ENCODE measurements at regions not wholly inside any gene's neighbourhood (a gene's known extent, or its start where the extent isn't known, plus 50 kb on each side); places are given as distances from the start of the nearest gene placed in this dataset.
"Not testable (repeated sequence)": the region's sequence is repeated elsewhere in the genome, so short reads cannot be mapped to it uniquely, and the experiment has no call there.

GRCh38 chr6:133779916-133780695, 108.8 kb upstream of the TCF21 start:
- Histone ChIP-seq H3K36me3 (ENCODE audit: control insufficient read depth, insufficient read depth, low read length) (no peaks in the 10 kb centered on the region), H3K27me3 (ENCODE audit: control insufficient read depth, insufficient read depth, low read length, poor library complexity, severe bottlenecking) (no peaks in the 10 kb centered on the region), H3K9me3 (ENCODE audit: control insufficient read depth, low read length) (no peaks in the 10 kb centered on the region), H3K27ac (ENCODE audit: insufficient read depth, low read depth, low read length, poor library complexity, severe bottlenecking) (no peak overlapping the region), H3K4me3 (ENCODE audit: insufficient read depth, low read depth, low read length) (no peak overlapping the region), H3K4me1 (ENCODE audit: control insufficient read depth, insufficient read depth, low read length) (no peaks in the 10 kb centered on the region)
- WGBS, 2 experiments, result 91 to 94% methylated on average over 2 of the region's 2 CpGs

- Histone ChIP-seq H3K36me3 (ENCODE audit: control insufficient read depth, insufficient read depth, low read length) (no peaks in the 10 kb centered on the region), H3K27ac (ENCODE audit: insufficient read depth, low read depth, low read length, poor library complexity, severe bottlenecking) (no peak overlapping the region), H3K4me3 (ENCODE audit: insufficient read depth, low read depth, low read length) (no peak overlapping the region), H3K27me3 (ENCODE audit: control insufficient read depth, insufficient read depth, low read length, poor library complexity, severe bottlenecking) (no peaks in the 10 kb centered on the region), H3K9me3 (ENCODE audit: control insufficient read depth, low read length) (no peaks in the 10 kb centered on the region), H3K4me1 (ENCODE audit: control insufficient read depth, insufficient read depth, low read length) (no peaks in the 10 kb centered on the region)
- 93% methylated on average over 2 of the region's 2 CpGs; no CpG with 5 or more reads in 1 of the 2 experiments for WGBS, 2 experiments
Measured at GRCh38 chr6:133786016-133786415, 102.9 kb upstream of the TCF21 start.

GRCh38 chr6:133787122-133787521, 101.8 kb upstream of the TCF21 start:
- Histone ChIP-seq H3K9me3 (ENCODE audit: control insufficient read depth, low read length) (no peaks in the 10 kb centered on the region), H3K4me1 (ENCODE audit: control insufficient read depth, insufficient read depth, low read length) (no peaks in the 10 kb centered on the region), H3K27me3 (ENCODE audit: control insufficient read depth, insufficient read depth, low read length, poor library complexity, severe bottlenecking) (no peaks in the 10 kb centered on the region), H3K36me3 (ENCODE audit: control insufficient read depth, insufficient read depth, low read length) (no peaks in the 10 kb centered on the region), H3K27ac (ENCODE audit: insufficient read depth, low read depth, low read length, poor library complexity, severe bottlenecking) (no peak overlapping the region), H3K4me3 (ENCODE audit: insufficient read depth, low read depth, low read length) (no peak overlapping the region)
- 83 to 90% methylated on average over 3 of the region's 3 CpGs for WGBS, 2 experiments

GRCh38 chr6:133787859-133788505, 100.9 kb upstream of the TCF21 start:
- H3K4me1 ChIP-seq (ENCODE audit: control insufficient read depth, insufficient read depth, low read length), result no peaks in the 10 kb centered on the region
- no peaks in the 10 kb centered on the region for H3K27me3 ChIP-seq (ENCODE audit: control insufficient read depth, insufficient read depth, low read length, poor library complexity, severe bottlenecking)
- H3K9me3 ChIP-seq (ENCODE audit: control insufficient read depth, low read length), result no peaks in the 10 kb centered on the region
- no peak overlapping the region for H3K4me3 ChIP-seq (ENCODE audit: insufficient read depth, low read depth, low read length)
- WGBS, 2 experiments, result 88 to 93% methylated on average over 4 of the region's 4 CpGs
- no peak overlapping the region for H3K27ac ChIP-seq (ENCODE audit: insufficient read depth, low read depth, low read length, poor library complexity, severe bottlenecking)
- H3K36me3 ChIP-seq (ENCODE audit: control insufficient read depth, insufficient read depth, low read length), result no peaks in the 10 kb centered on the region

GRCh38 chr6:133788556-133788955, 100.4 kb upstream of the TCF21 start:
- Histone ChIP-seq H3K36me3 (ENCODE audit: control insufficient read depth, insufficient read depth, low read length) (no peaks in the 10 kb centered on the region), H3K27me3 (ENCODE audit: control insufficient read depth, insufficient read depth, low read length, poor library complexity, severe bottlenecking) (no peaks in the 10 kb centered on the region), H3K27ac (ENCODE audit: insufficient read depth, low read depth, low read length, poor library complexity, severe bottlenecking) (no peak overlapping the region), H3K9me3 (ENCODE audit: control insufficient read depth, low read length) (no peaks in the 10 kb centered on the region), H3K4me3 (ENCODE audit: insufficient read depth, low read depth, low read length) (no peak overlapping the region), H3K4me1 (ENCODE audit: control insufficient read depth, insufficient read depth, low read length) (no peaks in the 10 kb centered on the region)
- 94 to 95% methylated on average over 3 of the region's 3 CpGs for WGBS, 2 experiments

GRCh38 chr6:133789449-133789848, 99.5 kb upstream of the TCF21 start:
- H3K27me3 ChIP-seq (ENCODE audit: control insufficient read depth, insufficient read depth, low read length, poor library complexity, severe bottlenecking); H3K4me1 ChIP-seq (ENCODE audit: control insufficient read depth, insufficient read depth, low read length); H3K36me3 ChIP-seq (ENCODE audit: control insufficient read depth, insufficient read depth, low read length); H3K9me3 ChIP-seq (ENCODE audit: control insufficient read depth, low read length); H3K4me3 ChIP-seq (ENCODE audit: insufficient read depth, low read depth, low read length); H3K27ac ChIP-seq (ENCODE audit: insufficient read depth, low read depth, low read length, poor library complexity, severe bottlenecking): not testable (repeated sequence)
- 90 to 95% methylated on average over 1 of the region's 1 CpG for WGBS, 2 experiments

- H3K9me3 ChIP-seq (ENCODE audit: control insufficient read depth, low read length); H3K36me3 ChIP-seq (ENCODE audit: control insufficient read depth, insufficient read depth, low read length); H3K27me3 ChIP-seq (ENCODE audit: control insufficient read depth, insufficient read depth, low read length, poor library complexity, severe bottlenecking); H3K27ac ChIP-seq (ENCODE audit: insufficient read depth, low read depth, low read length, poor library complexity, severe bottlenecking); H3K4me3 ChIP-seq (ENCODE audit: insufficient read depth, low read depth, low read length); H3K4me1 ChIP-seq (ENCODE audit: control insufficient read depth, insufficient read depth, low read length): not testable (repeated sequence)
Measured at GRCh38 chr6:133790756-133791155, 98.2 kb upstream of the TCF21 start.

- not testable (repeated sequence) for H3K27me3 ChIP-seq (ENCODE audit: control insufficient read depth, insufficient read depth, low read length, poor library complexity, severe bottlenecking); H3K27ac ChIP-seq (ENCODE audit: insufficient read depth, low read depth, low read length, poor library complexity, severe bottlenecking); H3K4me3 ChIP-seq (ENCODE audit: insufficient read depth, low read depth, low read length); H3K36me3 ChIP-seq (ENCODE audit: control insufficient read depth, insufficient read depth, low read length); H3K9me3 ChIP-seq (ENCODE audit: control insufficient read depth, low read length); H3K4me1 ChIP-seq (ENCODE audit: control insufficient read depth, insufficient read depth, low read length)
- 85 to 93% methylated on average over 2 of the region's 2 CpGs for WGBS, 2 experiments
Measured at GRCh38 chr6:133795051-133795450, 93.9 kb upstream of the TCF21 start.

GRCh38 chr6:133796235-133796634, 92.7 kb upstream of the TCF21 start:
- Histone ChIP-seq H3K4me3 (ENCODE audit: insufficient read depth, low read depth, low read length) (no peak overlapping the region), H3K4me1 (ENCODE audit: control insufficient read depth, insufficient read depth, low read length) (no peaks in the 10 kb centered on the region), H3K36me3 (ENCODE audit: control insufficient read depth, insufficient read depth, low read length) (no peaks in the 10 kb centered on the region), H3K27me3 (ENCODE audit: control insufficient read depth, insufficient read depth, low read length, poor library complexity, severe bottlenecking) (no peaks in the 10 kb centered on the region), H3K27ac (ENCODE audit: insufficient read depth, low read depth, low read length, poor library complexity, severe bottlenecking) (no peak overlapping the region), H3K9me3 (ENCODE audit: control insufficient read depth, low read length) (no peaks in the 10 kb centered on the region)
- 87 to 88% methylated on average over 1 of the region's 1 CpG for WGBS, 2 experiments

GRCh38 chr6:133799043-133799442, 89.9 kb upstream of the TCF21 start:
- H3K27me3 ChIP-seq (ENCODE audit: control insufficient read depth, insufficient read depth, low read length, poor library complexity, severe bottlenecking), result no peaks in the 10 kb centered on the region
- H3K36me3 ChIP-seq (ENCODE audit: control insufficient read depth, insufficient read depth, low read length), result no peaks in the 10 kb centered on the region
- no peaks in the 10 kb centered on the region for H3K4me1 ChIP-seq (ENCODE audit: control insufficient read depth, insufficient read depth, low read length)
- 90% methylated on average over 1 of the region's 1 CpG; no CpG with 5 or more reads in 1 of the 2 experiments for WGBS, 2 experiments
- no peak overlapping the region for H3K27ac ChIP-seq (ENCODE audit: insufficient read depth, low read depth, low read length, poor library complexity, severe bottlenecking)
- H3K9me3 ChIP-seq (ENCODE audit: control insufficient read depth, low read length), result no peaks in the 10 kb centered on the region
- no peak overlapping the region for H3K4me3 ChIP-seq (ENCODE audit: insufficient read depth, low read depth, low read length)
